IMR-90 (cell line): ENCODE measurements at regions not wholly inside any gene's neighbourhood (a gene's known extent, or its start where the extent isn't known, plus 50 kb on each side); places are given as distances from the start of the nearest gene placed in this dataset.

Experiments
- ATAC-seq: fragments of 200-7000 bp; cut with Tn5 transposase; 2 replicates; pipeline ENCODE4 v1.9.1; 2020; ENCODE audit warnings: low read depth, mild to moderate bottlenecking, moderate library complexity
- BruUV-seq: library from RNA; stranded (reverse); fragments of 400-500 nt; replicated peaks from 2 replicates; lab custom pipeline; 2021; lab: Mats Ljungman, UMichigan
- CTCF ChIA-PET: fragments of 300-600 bp; formaldehyde crosslinking; extraction: SDS; loops from one replicate; lab custom pipeline; 2021; ENCODE audit warnings: antibody characterized with exemption; lab: Yijun Ruan, JAX
- POLR2A ChIA-PET: fragments of 300-600 bp; sonication (Branson Sonifier 250); formaldehyde crosslinking; loops from one replicate; lab custom pipeline; 2022; ENCODE audit warnings: antibody characterized with exemption; ENCODE audit not compliant: unreplicated experiment; lab: Charles Lee
- DNase-seq: peaks from one replicate; pipeline ENCODE4 v3.0.0; 2013
- H2AFZ ChIP-seq: replicated peaks from 2 replicates; pipeline ENCODE3; 2013; ENCODE audit warnings: low read length, mild to moderate bottlenecking; ENCODE audit not compliant: poor library complexity
- H2AK5ac ChIP-seq: 2 replicates; pipeline ENCODE4 v1.6.1; 2013; ENCODE audit warnings: low read depth, low read length, inconsistent platforms
- H2AK9ac ChIP-seq: replicated peaks from 2 replicates; pipeline ENCODE3; 2013; ENCODE audit warnings: mild to moderate bottlenecking, low read depth, low read length, moderate library complexity; ENCODE audit not compliant: poor library complexity
- H2BK120ac ChIP-seq: 2 replicates; pipeline ENCODE4 v1.6.1; 2013; ENCODE audit warnings: low read depth, low read length, inconsistent platforms
- H2BK15ac ChIP-seq: 3 replicates; pipeline ENCODE4 v1.6.1; 2013; ENCODE audit warnings: low read depth, low read length, inconsistent platforms
- H2BK20ac ChIP-seq: 2 replicates; pipeline ENCODE4 v1.6.1; 2013; ENCODE audit warnings: low read depth, mild to moderate bottlenecking, inconsistent platforms, low read length, moderate library complexity
- H2BK5ac ChIP-seq: 2 replicates; pipeline ENCODE4 v1.6.1; 2013; ENCODE audit warnings: mild to moderate bottlenecking, low read depth, low read length, inconsistent platforms; ENCODE audit not compliant: poor library complexity, severe bottlenecking
- H3K14ac ChIP-seq: replicated peaks from 2 replicates; pipeline ENCODE4 v1.6.1; 2013; ENCODE audit warnings: low read depth, low read length, inconsistent platforms
- H3K18ac ChIP-seq: 2 replicates; pipeline ENCODE4 v1.6.1; 2013; ENCODE audit warnings: low read depth, low read length, control low read depth
- H3K23ac ChIP-seq: 2 replicates; pipeline ENCODE4 v1.6.1; 2013; ENCODE audit warnings: low read depth, low read length, inconsistent platforms
- H3K27ac ChIP-seq: 2 replicates; pipeline ENCODE4 v1.5.1; 2013; ENCODE audit warnings: mild to moderate bottlenecking, control low read depth, low read length; ENCODE audit not compliant: insufficient read depth
- H3K27me3 ChIP-seq: 2 replicates; pipeline ENCODE4 v1.6.1; 2013; ENCODE audit warnings: low read length; ENCODE audit not compliant: control insufficient read depth, insufficient read depth
- H3K36me3 ChIP-seq: 2 replicates; pipeline ENCODE4 v1.6.1; 2013; ENCODE audit warnings: low read length, mixed read lengths; ENCODE audit not compliant: control insufficient read depth, insufficient read depth
- H3K4ac ChIP-seq: 2 replicates; pipeline ENCODE4 v1.6.1; 2013; ENCODE audit warnings: low read depth, low read length, inconsistent platforms
- H3K4me1 ChIP-seq: 2 replicates; pipeline ENCODE4 v1.6.1; 2013; ENCODE audit warnings: low read length, mixed read lengths; ENCODE audit not compliant: control insufficient read depth, insufficient read depth
- H3K4me2 ChIP-seq: 2 replicates; pipeline ENCODE4 v1.6.1; 2013; ENCODE audit warnings: low read depth, mild to moderate bottlenecking, control low read depth, low read length, moderate library complexity
- H3K4me3 ChIP-seq: 2 replicates; pipeline ENCODE4 v1.5.1; 2013; ENCODE audit warnings: low read depth, mild to moderate bottlenecking, control low read depth, low read length, moderate library complexity; ENCODE audit not compliant: insufficient read depth
- H3K56ac ChIP-seq: 2 replicates; pipeline ENCODE4 v1.6.1; 2013; ENCODE audit warnings: low read length, inconsistent platforms; ENCODE audit not compliant: insufficient read depth; ENCODE audit errors: extremely low read depth
- H3K79me1 ChIP-seq, 2 experiments: 2 replicates each; pipeline ENCODE4 v1.6.1; 2013; ENCODE audit warnings: low read length in 2 of 2, inconsistent platforms in 1 of 2, low read depth in 1 of 2
- H3K9ac ChIP-seq: 2 replicates; pipeline ENCODE4 v1.6.1; 2013; ENCODE audit warnings: low read depth, low read length, control low read depth
- H3K9me1 ChIP-seq: 2 replicates; pipeline ENCODE4 v1.6.1; 2013; ENCODE audit warnings: low read length, inconsistent platforms; ENCODE audit not compliant: insufficient read depth
- H3K9me3 ChIP-seq: 2 replicates; pipeline ENCODE4 v1.6.1; 2013; ENCODE audit warnings: low read length; ENCODE audit not compliant: control insufficient read depth, insufficient read depth
- H4K20me1 ChIP-seq: 2 replicates; pipeline ENCODE4 v1.6.1; 2013; ENCODE audit warnings: low read length, inconsistent platforms; ENCODE audit not compliant: insufficient read depth
- H4K5ac ChIP-seq: 2 replicates; pipeline ENCODE4 v1.6.1; 2013; ENCODE audit warnings: mild to moderate bottlenecking, low read depth, low read length, control low read depth
- H4K8ac ChIP-seq, 2 experiments: 2 replicates each; pipeline ENCODE4 v1.6.1; 2013; ENCODE audit warnings: low read depth in 2 of 2, low read length in 2 of 2, control low read depth in 1 of 2, inconsistent platforms in 1 of 2
- H4K91ac ChIP-seq: 2 replicates; pipeline ENCODE4 v1.6.1; 2013; ENCODE audit warnings: low read depth, low read length, inconsistent platforms; ENCODE audit not compliant: insufficient read depth
- BHLHE40 ChIP-seq: fragments of 150-350 bp; IDR thresholded peaks from 2 replicates; pipeline ENCODE4 v1.6.1; 2016; ENCODE audit warnings: mild to moderate bottlenecking, low read depth, low read length
- CEBPB ChIP-seq: IDR thresholded peaks from 2 replicates; pipeline ENCODE4 v1.6.1; 2012; ENCODE audit warnings: low read depth, low read length, improper control_type of control experiment
- CHD1 ChIP-seq: IDR thresholded peaks from 2 replicates; pipeline ENCODE4 v1.6.1; 2012; ENCODE audit warnings: low read depth, low read length, improper control_type of control experiment
- FOS ChIP-seq: fragments of 150-350 bp; IDR thresholded peaks from 2 replicates; pipeline ENCODE4 v1.6.1; 2016; ENCODE audit warnings: low read depth, low read length
- MAFK ChIP-seq: IDR thresholded peaks from 2 replicates; pipeline ENCODE4 v1.6.1; 2012; ENCODE audit warnings: low read depth, low read length, improper control_type of control experiment
- MAZ ChIP-seq: IDR thresholded peaks from 2 replicates; pipeline ENCODE4 v1.6.1; 2012; ENCODE audit warnings: low read depth, mild to moderate bottlenecking, low read length, improper control_type of control experiment, moderate library complexity, borderline replicate concordance
- MXI1 ChIP-seq: IDR thresholded peaks from 2 replicates; pipeline ENCODE4 v1.6.1; 2012; ENCODE audit warnings: low read depth, mild to moderate bottlenecking, low read length, moderate library complexity, borderline replicate concordance
- NFE2L2 ChIP-seq: fragments of 150-350 bp; IDR thresholded peaks from 2 replicates; pipeline ENCODE4 v1.6.1; 2016; ENCODE audit warnings: low read depth, mild to moderate bottlenecking, low read length
- POLR2A ChIP-seq: IDR thresholded peaks from 2 replicates; pipeline ENCODE4 v1.6.1; 2012; ENCODE audit warnings: mild to moderate bottlenecking, low read depth, low read length
- RAD21 ChIP-seq: IDR thresholded peaks from 2 replicates; pipeline ENCODE4 v1.6.1; 2012; ENCODE audit warnings: low read length, improper control_type of control experiment
- RCOR1 ChIP-seq: IDR thresholded peaks from 2 replicates; pipeline ENCODE4 v1.6.1; 2012; ENCODE audit warnings: mild to moderate bottlenecking, low read length, improper control_type of control experiment; ENCODE audit not compliant: insufficient replicate concordance
- RFX5 ChIP-seq: IDR thresholded peaks from 2 replicates; pipeline ENCODE4 v1.8.0; 2012; ENCODE audit warnings: low read depth, mild to moderate bottlenecking, low read length, moderate library complexity
- SMC3 ChIP-seq: fragments of 150-350 bp; IDR thresholded peaks from 2 replicates; pipeline ENCODE4 v1.6.1; 2016; ENCODE audit warnings: low read depth, mild to moderate bottlenecking, antibody characterized with exemption, low read length, moderate library complexity
- WGBS, 2 experiments: methylation state at CpG; one replicate each; pipeline versions ENCODE4 v1.1.5 to v1.1.7; 2013; ENCODE audit warnings: missing lambda C conversion rate in 2 of 2; ENCODE audit not compliant: insufficient read length in 1 of 2; ENCODE audit errors: extremely low coverage in 2 of 2; 5-methylcytosine and 5-hydroxymethylcytosine counted together
- dilution Hi-C: fragments of 300-500 bp; cut with HindIII; formaldehyde crosslinking; loops from one replicate; pipeline ENCODE4 v1.14.3; 2018; ENCODE audit warnings: low sequenced_read_pairs; ENCODE audit not compliant: unreplicated experiment
- in situ Hi-C: fragments of 300-500 bp; cut with MboI; formaldehyde crosslinking; loops from 3 replicates; pipeline ENCODE4 v1.14.3; 2019; ENCODE audit warnings: low sequenced_read_pairs, inconsistent platforms, mixed read lengths
- intact Hi-C: fragments of 100-400 bp; cut with micrococcal nuclease; formaldehyde crosslinking; loops from 2 replicates; pipeline ENCODE4 v1.10.0; 2022
- TF ChIP-seq, protein P1 (sequence below): fragments of 150-350 bp; IDR thresholded peaks from 2 replicates; pipeline ENCODE4 v1.6.1; 2017; ENCODE audit warnings: mild to moderate bottlenecking, antibody characterized with exemption, low read length, low read depth
- TF ChIP-seq, protein P2 (sequence below): fragments of 150-350 bp; IDR thresholded peaks from 2 replicates; pipeline ENCODE4 v1.6.1; 2016; ENCODE audit warnings: low read depth, mild to moderate bottlenecking, low read length, moderate library complexity, borderline replicate concordance
- TF ChIP-seq, protein P3 (sequence below): conservative IDR thresholded peaks from 2 replicates; pipeline ENCODE4 v1.5.1; 2012; ENCODE audit warnings: mild to moderate bottlenecking, low read depth, low read length, improper control_type of control experiment

DNA sequence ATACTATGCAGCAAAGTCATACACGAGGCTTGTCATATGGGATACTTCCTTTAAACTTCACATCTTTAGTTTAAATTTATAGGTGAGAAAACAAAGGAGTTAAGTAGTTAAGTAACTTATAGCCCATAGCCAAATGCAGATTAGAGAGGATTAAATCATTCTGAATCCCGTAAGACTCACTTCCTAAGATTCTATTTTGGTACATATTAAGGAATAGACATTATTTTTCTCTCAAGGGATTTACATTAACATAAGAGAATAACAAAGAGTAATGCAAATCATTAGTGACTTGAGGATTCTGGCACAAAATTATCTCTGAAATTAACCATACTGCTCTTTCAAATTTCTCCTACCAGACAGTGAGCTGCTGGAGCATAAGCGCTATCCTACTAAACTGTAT lies 747.4 kb upstream of the ARPP21 start:
- no peak overlapping the region for H3K4ac ChIP-seq
- in situ Hi-C loops, result no loop called here
- no TSS peak for BruUV-seq

More for the DNA sequence above, 747.4 kb upstream of the ARPP21 start:
- H2AK9ac ChIP-seq, result no peak overlapping the region
- ChIA-PET CTCF (no interaction called here), POLR2A (no interaction called here)
- no peak overlapping the region for H3K9ac ChIP-seq
- no peak overlapping the region for H3K4me3 ChIP-seq
- H4K91ac ChIP-seq, result no peak overlapping the region
- no peak for DNase-seq
- no peak overlapping the region for H3K18ac ChIP-seq
- intact Hi-C loops, result no loop called here
- no peaks in the 10 kb centered on the region for H3K4me1 ChIP-seq
- H3K23ac ChIP-seq, result no peak overlapping the region
- no peaks in the 10 kb centered on the region for H3K9me1 ChIP-seq
- no peak overlapping the region for H2BK15ac ChIP-seq
- no peak overlapping the region for H2AK5ac ChIP-seq
- no peaks in the 10 kb centered on the region for H3K36me3 ChIP-seq
- no peak overlapping the region for H4K8ac ChIP-seq
- H2BK20ac ChIP-seq, result no peak overlapping the region
- H3K9me3 ChIP-seq, result peaks cover 5% of the 10 kb centered on the region
- H4K5ac ChIP-seq, result no peak overlapping the region
- H2BK120ac ChIP-seq, result no peak overlapping the region
- no peak overlapping the region for H3K14ac ChIP-seq
- TF ChIP-seq RAD21 (no peak), MXI1 (no peak), MAFK (no peak), CEBPB (no peak), BHLHE40 (no peak), SMC3 (no peak), POLR2A (no peak), MAZ (no peak), FOS (no peak), CHD1 (no peak), RCOR1 (no peak), RFX5 (no peak), NFE2L2 (no peak)
- TF ChIP-seq, protein P1, sequence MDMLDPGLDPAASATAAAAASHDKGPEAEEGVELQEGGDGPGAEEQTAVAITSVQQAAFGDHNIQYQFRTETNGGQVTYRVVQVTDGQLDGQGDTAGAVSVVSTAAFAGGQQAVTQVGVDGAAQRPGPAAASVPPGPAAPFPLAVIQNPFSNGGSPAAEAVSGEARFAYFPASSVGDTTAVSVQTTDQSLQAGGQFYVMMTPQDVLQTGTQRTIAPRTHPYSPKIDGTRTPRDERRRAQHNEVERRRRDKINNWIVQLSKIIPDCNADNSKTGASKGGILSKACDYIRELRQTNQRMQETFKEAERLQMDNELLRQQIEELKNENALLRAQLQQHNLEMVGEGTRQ, result no peak
- TF ChIP-seq, protein P2, sequence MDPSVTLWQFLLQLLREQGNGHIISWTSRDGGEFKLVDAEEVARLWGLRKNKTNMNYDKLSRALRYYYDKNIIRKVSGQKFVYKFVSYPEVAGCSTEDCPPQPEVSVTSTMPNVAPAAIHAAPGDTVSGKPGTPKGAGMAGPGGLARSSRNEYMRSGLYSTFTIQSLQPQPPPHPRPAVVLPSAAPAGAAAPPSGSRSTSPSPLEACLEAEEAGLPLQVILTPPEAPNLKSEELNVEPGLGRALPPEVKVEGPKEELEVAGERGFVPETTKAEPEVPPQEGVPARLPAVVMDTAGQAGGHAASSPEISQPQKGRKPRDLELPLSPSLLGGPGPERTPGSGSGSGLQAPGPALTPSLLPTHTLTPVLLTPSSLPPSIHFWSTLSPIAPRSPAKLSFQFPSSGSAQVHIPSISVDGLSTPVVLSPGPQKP, result no peak
- TF ChIP-seq, protein P3, sequence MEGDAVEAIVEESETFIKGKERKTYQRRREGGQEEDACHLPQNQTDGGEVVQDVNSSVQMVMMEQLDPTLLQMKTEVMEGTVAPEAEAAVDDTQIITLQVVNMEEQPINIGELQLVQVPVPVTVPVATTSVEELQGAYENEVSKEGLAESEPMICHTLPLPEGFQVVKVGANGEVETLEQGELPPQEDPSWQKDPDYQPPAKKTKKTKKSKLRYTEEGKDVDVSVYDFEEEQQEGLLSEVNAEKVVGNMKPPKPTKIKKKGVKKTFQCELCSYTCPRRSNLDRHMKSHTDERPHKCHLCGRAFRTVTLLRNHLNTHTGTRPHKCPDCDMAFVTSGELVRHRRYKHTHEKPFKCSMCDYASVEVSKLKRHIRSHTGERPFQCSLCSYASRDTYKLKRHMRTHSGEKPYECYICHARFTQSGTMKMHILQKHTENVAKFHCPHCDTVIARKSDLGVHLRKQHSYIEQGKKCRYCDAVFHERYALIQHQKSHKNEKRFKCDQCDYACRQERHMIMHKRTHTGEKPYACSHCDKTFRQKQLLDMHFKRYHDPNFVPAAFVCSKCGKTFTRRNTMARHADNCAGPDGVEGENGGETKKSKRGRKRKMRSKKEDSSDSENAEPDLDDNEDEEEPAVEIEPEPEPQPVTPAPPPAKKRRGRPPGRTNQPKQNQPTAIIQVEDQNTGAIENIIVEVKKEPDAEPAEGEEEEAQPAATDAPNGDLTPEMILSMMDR, result no peak
- H3K27me3 ChIP-seq, result no peaks in the 10 kb centered on the region
- no peak overlapping the region for H3K27ac ChIP-seq
- no peak overlapping the region for H2AFZ ChIP-seq
- ATAC-seq, result no peak
- WGBS, 2 experiments, result 100% methylated on average over 1 of the region's 3 CpGs; no CpG with 5 or more reads in 1 of the 2 experiments
- no peaks in the 10 kb centered on the region for H4K20me1 ChIP-seq
- H3K56ac ChIP-seq, result no peak overlapping the region
- H2BK5ac ChIP-seq, result no peak overlapping the region
- H3K4me2 ChIP-seq, result no peak overlapping the region
- dilution Hi-C loops, result no loop called here
- no peaks in the 10 kb centered on the region for H3K79me1 ChIP-seq
